GM03348 (cell line): ENCODE measurements at regions not wholly inside any gene's neighbourhood (a gene's known extent, or its start where the extent isn't known, plus 50 kb on each side); places are given as distances from the start of the nearest gene placed in this dataset.
A peak's percentile ranks its signal among the peaks of the same experiment; 100 is the strongest.
"Not testable (repeated sequence)": the region's sequence is repeated elsewhere in the genome, so short reads cannot be mapped to it uniquely, and the experiment has no call there.

Experiments used
- DNase-seq: peaks from one replicate; pipeline ENCODE4 v3.0.0; 2012; ENCODE audit warnings: low spot score

GRCh38 chr5:92560698-92561401 is 1020.2 kb downstream of the NR2F1-AS1 start:
- peak; percentile 43 for DNase-seq

GRCh38 chr5:92559781-92560180 is 1021.2 kb downstream of the NR2F1-AS1 start:
- DNase-seq: no peak

- DNase-seq: no peak
Measured at GRCh38 chr5:92559331-92559730, 1021.7 kb downstream of the NR2F1-AS1 start.

- DNase-seq: no peak
Measured at GRCh38 chr5:92556747-92557146, 1024.3 kb downstream of the NR2F1-AS1 start.

GRCh38 chr5:92554447-92555085 is 1026.5 kb downstream of the NR2F1-AS1 start:
- DNase-seq: no peak

- no peak for DNase-seq
Measured at GRCh38 chr5:92553326-92553725, 1027.7 kb downstream of the NR2F1-AS1 start.

GRCh38 chr5:92552206-92553160 is 1028.5 kb downstream of the NR2F1-AS1 start:
- DNase-seq: peak; percentile 76

GRCh38 chr5:92548346-92548745 is 1032.7 kb downstream of the NR2F1-AS1 start:
- peak; percentile 5 for DNase-seq

- no peak for DNase-seq
Measured at GRCh38 chr5:92544596-92544995, 1036.4 kb downstream of the NR2F1-AS1 start.

GRCh38 chr5:92544036-92544435 is 1037.0 kb downstream of the NR2F1-AS1 start:
- DNase-seq: peak; percentile 23

GRCh38 chr5:92543201-92543600 is 1037.8 kb downstream of the NR2F1-AS1 start:
- DNase-seq: no peak

- not testable (repeated sequence) for DNase-seq
Measured at GRCh38 chr5:92542017-92542416, 1039.0 kb downstream of the NR2F1-AS1 start.

- peak; percentile 48 for DNase-seq
Measured at GRCh38 chr5:92527311-92528078, 1053.5 kb downstream of the NR2F1-AS1 start.

GRCh38 chr5:92525131-92525530 is 1055.9 kb downstream of the NR2F1-AS1 start:
- DNase-seq: no peak

GRCh38 chr5:92519811-92520632 is 1061.0 kb downstream of the NR2F1-AS1 start:
- DNase-seq: no peak

GRCh38 chr5:92518318-92518904 is 1062.6 kb downstream of the NR2F1-AS1 start:
- peak; percentile 14 for DNase-seq

GRCh38 chr5:92514896-92515295 is 1066.1 kb downstream of the NR2F1-AS1 start:
- DNase-seq: peak; percentile 39

GRCh38 chr5:92513067-92513466 is 1068.0 kb downstream of the NR2F1-AS1 start:
- no peak for DNase-seq

- DNase-seq: no peak
Measured at GRCh38 chr5:92508271-92508670, 1072.7 kb downstream of the NR2F1-AS1 start.

GRCh38 chr5:92505925-92506324 is 1075.1 kb downstream of the NR2F1-AS1 start:
- DNase-seq: no peak
